Forelimb muscle (tissue), 1 donor: ENCODE measurements at regions not wholly inside any gene's neighbourhood (a gene's known extent, or its start where the extent isn't known, plus 50 kb on each side); places are given as distances from the start of the nearest gene placed in this dataset.

Experiments
- DNase-seq: peaks from one replicate; pipeline ENCODE4 v3.0.0-alpha.2; 2013; ENCODE audit warnings: low read depth

GRCh38 chr1:182122913-182123260 lies 61.4 kb upstream of the ZNF648 start:
- no peak for DNase-seq

DNA sequence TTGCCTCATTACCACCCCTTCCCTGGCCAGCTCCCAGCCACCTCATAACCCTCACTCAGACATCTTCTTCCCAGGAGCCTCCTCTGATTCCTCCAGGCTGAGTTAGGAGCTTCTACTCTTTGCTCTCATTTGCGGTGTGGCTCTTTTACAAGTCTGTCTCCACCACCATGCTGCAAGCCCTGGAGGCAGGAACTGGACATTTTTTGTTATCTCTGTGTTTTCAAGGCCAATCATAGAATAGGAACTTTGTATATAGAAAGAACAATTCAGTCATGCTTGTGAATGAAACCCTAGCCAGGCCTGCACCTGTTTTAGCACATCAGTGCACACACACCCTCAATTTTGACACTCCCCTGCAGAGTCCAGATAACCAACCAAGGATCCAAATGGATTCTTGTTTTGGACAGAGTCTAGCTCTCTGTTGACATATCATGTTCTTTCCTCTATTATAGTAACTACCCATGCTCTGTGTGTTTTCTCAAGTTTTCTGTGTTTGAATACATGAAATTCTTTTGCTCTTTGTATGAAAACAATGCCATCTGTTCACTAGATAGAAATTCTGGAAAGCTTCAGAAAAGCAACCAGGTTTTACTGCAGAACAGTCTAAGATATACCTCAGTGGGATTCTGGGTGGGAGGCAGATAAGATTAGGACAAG lies 60.9 kb upstream of the ZNF648 start:
- DNase-seq = no peak

DNA sequence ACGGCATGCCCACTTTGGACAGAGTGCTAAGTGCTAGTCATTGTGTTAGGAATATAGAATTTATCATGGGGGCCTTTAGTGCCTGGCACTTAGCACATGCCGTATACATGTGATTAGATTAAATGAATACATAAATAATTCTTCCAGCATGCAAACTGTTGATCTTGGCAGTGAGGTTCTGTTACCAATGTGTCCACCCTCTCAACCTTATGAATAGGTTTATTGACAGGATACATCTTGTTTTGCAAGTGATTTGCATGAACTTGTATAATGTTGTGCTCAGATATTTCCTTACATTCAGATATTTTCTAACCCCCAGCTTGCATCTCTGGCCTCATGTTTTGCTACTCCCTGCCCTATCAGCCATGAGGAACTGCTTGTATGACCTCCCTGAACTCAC lies 60.3 kb upstream of the ZNF648 start:
- DNase-seq = no peak

- DNase-seq = no peak
Measured at GRCh38 chr1:182120411-182121258, 59.1 kb upstream of the ZNF648 start.

DNA sequence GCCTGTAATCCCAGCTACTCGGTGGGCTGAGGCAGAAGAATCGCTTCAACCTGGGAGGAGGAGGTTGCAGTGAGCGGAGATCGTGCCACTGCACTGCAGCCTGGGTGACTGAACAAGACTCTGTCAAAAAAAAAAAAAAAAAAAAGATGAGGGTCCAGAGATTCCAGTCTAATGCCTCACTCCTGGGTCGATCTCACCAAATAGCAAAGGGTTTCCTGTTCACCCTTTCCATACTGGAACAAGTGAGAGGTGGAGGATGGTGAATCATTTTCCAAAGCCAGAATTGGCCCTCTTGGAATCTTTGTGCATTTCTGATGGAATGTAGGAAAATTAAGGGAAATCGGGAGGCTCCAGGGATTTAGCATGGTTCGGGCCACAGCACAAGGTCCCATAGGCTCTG lies 58.1 kb upstream of the ZNF648 start:
- DNase-seq = no peak

GRCh38 chr1:182118851-182119250 lies 57.3 kb upstream of the ZNF648 start:
- DNase-seq = no peak

DNA sequence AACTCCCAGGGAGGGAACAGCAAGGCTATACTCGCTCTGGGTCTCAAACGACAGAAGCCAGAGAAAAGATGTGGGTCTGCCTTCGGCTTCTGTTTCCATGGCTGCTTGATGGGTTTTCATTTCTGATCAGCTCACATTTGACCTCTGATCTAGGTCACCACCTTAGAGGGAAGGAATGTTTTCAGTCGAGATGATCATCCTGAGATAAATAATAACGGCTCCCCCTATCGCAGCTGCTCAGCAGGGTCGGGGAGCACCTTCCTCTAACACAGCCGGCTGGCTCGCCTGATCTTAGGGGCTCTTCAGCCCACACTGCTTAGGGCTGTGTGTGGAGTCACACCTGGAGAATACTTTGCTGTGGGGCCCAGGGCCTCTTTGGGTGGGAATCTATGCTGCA lies 53.1 kb upstream of the ZNF648 start:
- DNase-seq = no peak

DNA sequence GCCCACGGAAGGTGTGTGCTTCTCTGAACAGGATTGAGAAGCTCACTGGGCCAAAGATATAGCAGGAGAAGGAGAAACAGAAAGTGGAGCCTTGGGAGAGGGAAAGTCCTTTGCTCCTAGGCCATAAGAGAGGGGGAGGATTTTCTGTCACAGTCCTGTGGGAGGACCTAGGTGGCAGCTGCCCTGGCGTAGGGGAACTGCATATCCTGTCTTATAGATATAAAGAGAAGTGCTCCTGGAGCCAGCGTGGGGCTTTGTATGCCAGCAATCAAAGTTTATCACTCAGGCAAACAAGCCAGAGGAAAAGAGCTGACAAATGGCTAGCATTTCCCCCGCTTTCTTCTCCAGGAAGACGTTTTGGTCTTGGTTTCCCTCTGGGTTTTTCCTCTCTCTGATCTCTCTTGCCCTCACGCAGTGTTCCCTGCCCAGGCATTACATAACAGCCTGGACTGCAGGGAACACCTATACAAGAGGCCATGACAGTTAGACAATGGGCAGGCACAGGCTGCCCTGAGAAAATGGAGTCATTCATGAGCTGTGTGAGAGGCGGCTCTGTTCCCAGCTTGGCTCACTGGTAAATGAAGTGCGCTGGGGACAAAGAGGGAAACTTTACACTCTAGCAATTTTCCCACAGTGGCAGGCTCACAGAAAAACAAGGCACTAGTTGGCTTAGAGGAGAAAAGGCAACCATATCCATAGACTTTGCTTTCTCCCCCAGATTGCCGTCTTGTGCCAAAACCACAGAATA lies 52.5 kb upstream of the ZNF648 start:
- no peak for DNase-seq

DNA sequence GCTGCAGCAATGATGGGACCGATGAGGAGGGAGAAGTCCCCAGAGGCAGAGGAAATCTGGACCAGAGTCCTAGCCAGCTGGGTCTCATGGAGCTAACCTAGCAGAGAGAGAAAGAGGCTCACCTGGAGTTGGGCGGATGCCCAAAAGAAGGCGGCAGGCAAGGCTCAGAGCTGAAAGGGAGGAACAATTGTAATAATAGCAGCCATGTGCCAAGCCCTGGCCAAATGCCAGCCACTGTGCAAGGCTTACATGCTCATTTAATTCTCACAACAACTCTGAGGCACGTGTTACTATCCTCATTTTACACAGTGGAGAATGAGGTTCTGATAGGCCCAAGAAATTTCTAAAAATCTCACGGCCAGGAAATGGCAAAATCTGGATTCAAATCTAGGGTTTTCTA lies 50.0 kb upstream of the ZNF648 start:
- no peak for DNase-seq
